HCT116 (cell line): ENCODE measurements at regions not wholly inside any gene's neighbourhood (a gene's known extent, or its start where the extent isn't known, plus 50 kb on each side); places are given as distances from the start of the nearest gene placed in this dataset.
"Not testable (repeated sequence)": the region's sequence is repeated elsewhere in the genome, so short reads cannot be mapped to it uniquely, and the experiment has no call there.

Experiments
- ATAC-seq: fragments of 200-7000 bp; cut with Tn5 transposase; 2 replicates; pipeline ENCODE4 v1.9.1; 2020; ENCODE audit warnings: mild to moderate bottlenecking, moderate library complexity
- BruUV-seq: library from RNA; stranded (reverse); fragments of 400-500 nt; replicated peaks from 2 replicates; lab custom pipeline; 2021; lab: Mats Ljungman, UMichigan
- CTCF ChIA-PET: fragments of 300-600 bp; sonication (Branson Sonifier 250); formaldehyde crosslinking; loops from one replicate; lab custom pipeline; 2021; ENCODE audit warnings: antibody characterized with exemption; lab: Charles Lee
- POLR2A ChIA-PET: fragments of 300-600, 350-600 bp; sonication (Branson Sonifier 250); formaldehyde crosslinking; loops from one replicate; lab custom pipeline; 2021; ENCODE audit warnings: antibody characterized with exemption; lab: Charles Lee
- RAD21 ChIA-PET, 2 experiments: fragments of 300-600 bp; sonication (Branson Sonifier 250); formaldehyde crosslinking; loops; one replicate each; lab custom pipeline; 2023; ENCODE audit warnings: low total read pairs in 2 of 2; ENCODE audit not compliant: uncharacterized antibody in 2 of 2, unreplicated experiment in 2 of 2, low non-redundant PET in 1 of 2; lab: Charles Lee
- DNase-seq: peaks from one replicate; pipeline ENCODE4 v3.0.0-alpha.2; 2010; ENCODE audit warnings: low read depth, low spot score
- H2AFZ ChIP-seq: fragments of 200-600 bp; shearing (Covaris generic), sonication (generic); 2 replicates; pipeline ENCODE4 v1.6.1; 2017; ENCODE audit warnings: low read depth, mixed run types, mixed read lengths, antibody characterized with exemption, low read length; ENCODE audit not compliant: poor library complexity, severe bottlenecking
- H3K27ac ChIP-seq: 2 replicates; pipeline ENCODE4 v1.5.1; 2012; ENCODE audit warnings: low read depth, low read length
- H3K27me3 ChIP-seq: fragments of 200-600 bp; sonication (generic); 2 replicates; pipeline ENCODE4 v1.6.1; 2016; ENCODE audit warnings: mixed run types, low read length, mixed read lengths; ENCODE audit not compliant: insufficient read depth
- H3K36me3 ChIP-seq, 2 experiments: fragments of 200-500 bp in 1 of 2; fragments of 200-600 bp in 1 of 2; sonication (Bioruptor generic) in 1 of 2; sonication (generic) in 1 of 2; 2 replicates each; pipeline versions ENCODE4 v1.5.1 to v1.6.1; 2014 to 2016; ENCODE audit warnings: low read length in 2 of 2, inconsistent platforms in 1 of 2, mixed read lengths in 1 of 2, mixed run types in 1 of 2; ENCODE audit not compliant: insufficient read depth in 2 of 2, control insufficient read depth in 1 of 2
- H3K4me1 ChIP-seq, 2 experiments: fragments of 200-600 bp in 1 of 2; sonication (generic) in 1 of 2; 2 replicates each; pipeline versions ENCODE4 v1.5.1 to v1.6.1; 2012 to 2017; ENCODE audit warnings: low read length in 2 of 2, inconsistent platforms in 1 of 2, mild to moderate bottlenecking in 1 of 2, mixed read lengths in 1 of 2, mixed run types in 1 of 2, moderate library complexity in 1 of 2; ENCODE audit not compliant: insufficient read depth in 2 of 2, control insufficient read depth in 1 of 2
- H3K4me2 ChIP-seq: fragments of 200-600 bp; sonication (generic); 2 replicates; pipeline ENCODE4 v1.6.1; 2017; ENCODE audit warnings: mixed run types, low read length, mixed read lengths
- H3K4me3 ChIP-seq, 2 experiments: fragments of 200-600 bp in 1 of 2; sonication (generic) in 1 of 2; replicated peaks in 1 of 2; 2 replicates each; pipeline ENCODE4 v1.5.1; 2011 to 2016; ENCODE audit warnings: low read length in 2 of 2, control low read depth in 1 of 2, low read depth in 1 of 2, mild to moderate bottlenecking in 1 of 2, mixed read lengths in 1 of 2, mixed run types in 1 of 2
- H3K79me2 ChIP-seq: fragments of 200-600 bp; sonication (generic); 2 replicates; pipeline ENCODE4 v1.6.1; 2017; ENCODE audit warnings: mild to moderate bottlenecking, mixed run types, low read length, moderate library complexity, mixed read lengths; ENCODE audit not compliant: insufficient read depth
- H3K9ac ChIP-seq: fragments of 200-600 bp; sonication (generic); 2 replicates; pipeline ENCODE4 v1.6.1; 2016; ENCODE audit warnings: low read length, mixed read lengths
- H3K9me2 ChIP-seq: fragments of 200-600 bp; sonication (generic), shearing (Covaris generic); 2 replicates; pipeline ENCODE4 v1.6.1; 2017; ENCODE audit warnings: mixed run types, mild to moderate bottlenecking, moderate library complexity; ENCODE audit not compliant: insufficient read depth
- H3K9me3 ChIP-seq, 2 experiments: fragments of 200-500 bp in 1 of 2; fragments of 200-600 bp in 1 of 2; sonication (Bioruptor generic) in 1 of 2; sonication (generic) in 1 of 2; 2 replicates each; pipeline ENCODE4 v1.6.1; 2014 to 2017; ENCODE audit warnings: low read length in 2 of 2, mixed read lengths in 2 of 2, inconsistent platforms in 1 of 2, low read depth in 1 of 2, mild to moderate bottlenecking in 1 of 2, mixed run types in 1 of 2, moderate library complexity in 1 of 2; ENCODE audit not compliant: control insufficient read depth in 1 of 2, insufficient read depth in 1 of 2
- H4K20me1 ChIP-seq: fragments of 200-600 bp; sonication (generic), shearing (Covaris generic); 2 replicates; pipeline ENCODE4 v1.6.1; 2017; ENCODE audit warnings: mixed run types, mild to moderate bottlenecking, moderate library complexity; ENCODE audit not compliant: insufficient read depth
- EGR1 ChIP-seq: IDR thresholded peaks from 2 replicates; pipeline ENCODE4 v1.6.1; 2012; ENCODE audit warnings: low read depth
- ELF1 ChIP-seq: IDR thresholded peaks from 2 replicates; pipeline ENCODE4 v1.6.1; 2012; ENCODE audit warnings: low read depth, borderline replicate concordance
- EZH2 ChIP-seq: fragments of 200-600 bp; sonication (generic); IDR thresholded peaks from 2 replicates; pipeline ENCODE4 v1.6.1; 2017; ENCODE audit warnings: antibody characterized with exemption, mixed run types
- EZH2phosphoT487 ChIP-seq: fragments of 200-600 bp; IDR thresholded peaks from 2 replicates; pipeline ENCODE4 v1.6.1; 2018; ENCODE audit warnings: antibody characterized with exemption, borderline replicate concordance
- FOSL1 ChIP-seq: IDR thresholded peaks from 2 replicates; pipeline ENCODE4 v1.6.1; 2012; ENCODE audit warnings: low read depth
- POLR2A ChIP-seq: IDR thresholded peaks from 2 replicates; pipeline ENCODE4 v1.7.0; 2011; ENCODE audit warnings: borderline replicate concordance; ENCODE audit not compliant: insufficient read depth, insufficient read length; ENCODE audit errors: extremely low read depth
- YY1 ChIP-seq: IDR thresholded peaks from 2 replicates; pipeline ENCODE4 v1.6.1; 2011; ENCODE audit warnings: low read length, low read depth, moderate library complexity, mild to moderate bottlenecking; ENCODE audit not compliant: insufficient replicate concordance; ENCODE audit errors: extremely low read depth
- intact Hi-C: fragments of 100-400 bp; cut with micrococcal nuclease; formaldehyde crosslinking; loops from 2 replicates; pipeline ENCODE4 v1.10.0; 2022
- TF ChIP-seq, protein P1 (sequence below): IDR thresholded peaks from 2 replicates; pipeline ENCODE4 v1.6.1; 2012
- TF ChIP-seq, protein P2 (sequence below): IDR thresholded peaks from 2 replicates; pipeline ENCODE4 v1.6.1; 2011; ENCODE audit warnings: mild to moderate bottlenecking, low read length, moderate library complexity; ENCODE audit not compliant: insufficient replicate concordance; ENCODE audit errors: extremely low read depth
- TF ChIP-seq, protein P3 (sequence below), 3 experiments: fragments of 200-600 bp in 1 of 3; sonication (generic) in 1 of 3; IDR thresholded peaks in 2 of 3; conservative IDR thresholded peaks in 1 of 3; 2 replicates each; pipeline ENCODE4 v1.5.1; 2012 to 2017; ENCODE audit warnings: low read depth in 2 of 3, low read length in 2 of 3, antibody characterized with exemption in 1 of 3, borderline replicate concordance in 1 of 3, control low read depth in 1 of 3, mild to moderate bottlenecking in 1 of 3, mixed read lengths in 1 of 3, mixed run types in 1 of 3, moderate library complexity in 1 of 3; ENCODE audit not compliant: insufficient read depth in 1 of 3

DNA sequence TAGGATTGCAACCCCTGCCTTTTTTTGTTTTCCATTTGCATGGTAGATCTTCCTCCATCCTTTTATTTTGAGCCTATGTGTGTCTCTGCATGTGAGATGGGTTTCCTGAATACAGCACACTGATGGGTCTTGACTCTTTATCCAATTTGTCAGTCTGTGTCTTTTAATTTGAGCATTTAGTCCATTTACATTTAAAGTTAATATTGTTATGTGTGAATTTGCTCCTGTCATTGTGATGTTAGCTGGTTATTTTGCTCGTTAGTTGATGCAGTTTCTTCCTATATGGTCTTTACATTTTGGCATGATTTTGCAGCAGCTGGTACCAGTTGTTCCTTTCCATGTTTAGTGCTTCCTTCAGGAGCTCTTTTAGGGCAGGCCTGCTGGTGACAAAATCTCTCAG is 2003.1 kb upstream of the CDH6 start:
- RAD21 ChIA-PET, H3K9me2 ChIP-seq, H3K79me2 ChIP-seq, H3K36me3 ChIP-seq, CTCF ChIA-PET, H3K9me3 ChIP-seq, H3K4me3 ChIP-seq, intact Hi-C loops, ATAC-seq, H4K20me1 ChIP-seq, H3K27me3 ChIP-seq, BruUV-seq, H2AFZ ChIP-seq, H3K4me2 ChIP-seq, DNase-seq, H3K27ac ChIP-seq, H3K4me1 ChIP-seq, POLR2A ChIA-PET, H3K9ac ChIP-seq: not testable (repeated sequence)

DNA sequence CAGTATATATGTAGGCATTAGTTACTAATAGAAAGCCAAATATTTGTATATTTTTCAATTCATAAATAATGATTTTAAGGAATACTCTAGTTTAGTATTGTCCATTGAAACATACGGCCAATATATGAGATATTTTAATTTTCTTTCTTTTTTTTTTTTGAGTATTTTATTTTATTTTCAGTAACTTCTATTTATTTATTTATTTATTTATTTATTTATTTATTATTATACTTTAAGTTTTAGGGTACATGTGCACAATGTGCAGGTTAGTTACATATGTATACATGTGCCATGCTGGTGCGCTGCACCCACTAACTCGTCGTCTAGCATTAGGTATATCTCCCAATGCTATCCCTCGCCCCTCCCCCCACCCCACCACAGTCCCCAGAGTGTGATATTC is 2007.1 kb upstream of the CDH6 start:
- H3K79me2 ChIP-seq, CTCF ChIA-PET, H3K36me3 ChIP-seq, H3K4me1 ChIP-seq, H3K4me3 ChIP-seq, intact Hi-C loops, H3K9ac ChIP-seq, H3K9me2 ChIP-seq, ATAC-seq, BruUV-seq, H4K20me1 ChIP-seq, DNase-seq, H2AFZ ChIP-seq, H3K9me3 ChIP-seq, POLR2A ChIA-PET, RAD21 ChIA-PET, H3K27me3 ChIP-seq, H3K4me2 ChIP-seq, H3K27ac ChIP-seq: not testable (repeated sequence)

DNA sequence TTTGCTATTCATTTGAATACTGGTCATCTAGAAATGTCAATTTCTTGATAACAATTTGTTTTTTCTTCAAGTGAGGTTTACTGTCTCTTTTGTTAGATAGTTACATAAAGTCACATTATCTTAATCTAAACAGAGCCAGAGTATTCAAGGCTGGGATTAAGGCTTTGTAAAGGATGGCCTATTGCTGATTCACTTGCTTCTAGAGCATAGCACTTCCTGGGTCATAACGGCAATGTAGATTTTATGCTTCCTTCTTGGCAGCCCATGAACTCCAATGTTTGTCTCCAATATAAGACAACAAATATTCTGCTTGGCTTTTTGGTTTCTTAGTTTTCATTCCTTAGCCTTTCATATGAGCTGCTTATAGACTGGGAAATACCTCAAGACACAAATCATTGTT is 2007.9 kb upstream of the CDH6 start:
- H3K9me2 ChIP-seq, result no peaks in the 10 kb centered on the region
- no peak for DNase-seq
- H3K4me2 ChIP-seq, result no peak overlapping the region
- POLR2A ChIA-PET, result no interaction called here
- H3K27ac ChIP-seq, result no peak overlapping the region
- no peak overlapping the region for H3K9ac ChIP-seq
- intact Hi-C loops, result no loop called here
- no peaks in the 10 kb centered on the region for H3K36me3 ChIP-seq
- H2AFZ ChIP-seq, result no peak overlapping the region
- RAD21 ChIA-PET, result no interaction called here
- CTCF ChIA-PET, result no interaction called here
- peaks cover 5 to 6% of the 10 kb centered on the region in 2 experiments; a peak in 1 of 4 replicates for H3K9me3 ChIP-seq
- ATAC-seq, result no peak
- H3K4me1 ChIP-seq, result no peaks in the 10 kb centered on the region
- H3K4me3 ChIP-seq, result no peak overlapping the region
- H3K79me2 ChIP-seq, result no peaks in the 10 kb centered on the region
- no peaks in the 10 kb centered on the region for H4K20me1 ChIP-seq
- no TSS peak for BruUV-seq
- H3K27me3 ChIP-seq, result no peaks in the 10 kb centered on the region
- no peak for TF ChIP-seq YY1
- TF ChIP-seq, protein P1, sequence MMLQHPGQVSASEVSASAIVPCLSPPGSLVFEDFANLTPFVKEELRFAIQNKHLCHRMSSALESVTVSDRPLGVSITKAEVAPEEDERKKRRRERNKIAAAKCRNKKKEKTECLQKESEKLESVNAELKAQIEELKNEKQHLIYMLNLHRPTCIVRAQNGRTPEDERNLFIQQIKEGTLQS, result no peak
- no peak for TF ChIP-seq POLR2A
- TF ChIP-seq ELF1, result no peak
- no peak for TF ChIP-seq EZH2
- TF ChIP-seq, protein P2, sequence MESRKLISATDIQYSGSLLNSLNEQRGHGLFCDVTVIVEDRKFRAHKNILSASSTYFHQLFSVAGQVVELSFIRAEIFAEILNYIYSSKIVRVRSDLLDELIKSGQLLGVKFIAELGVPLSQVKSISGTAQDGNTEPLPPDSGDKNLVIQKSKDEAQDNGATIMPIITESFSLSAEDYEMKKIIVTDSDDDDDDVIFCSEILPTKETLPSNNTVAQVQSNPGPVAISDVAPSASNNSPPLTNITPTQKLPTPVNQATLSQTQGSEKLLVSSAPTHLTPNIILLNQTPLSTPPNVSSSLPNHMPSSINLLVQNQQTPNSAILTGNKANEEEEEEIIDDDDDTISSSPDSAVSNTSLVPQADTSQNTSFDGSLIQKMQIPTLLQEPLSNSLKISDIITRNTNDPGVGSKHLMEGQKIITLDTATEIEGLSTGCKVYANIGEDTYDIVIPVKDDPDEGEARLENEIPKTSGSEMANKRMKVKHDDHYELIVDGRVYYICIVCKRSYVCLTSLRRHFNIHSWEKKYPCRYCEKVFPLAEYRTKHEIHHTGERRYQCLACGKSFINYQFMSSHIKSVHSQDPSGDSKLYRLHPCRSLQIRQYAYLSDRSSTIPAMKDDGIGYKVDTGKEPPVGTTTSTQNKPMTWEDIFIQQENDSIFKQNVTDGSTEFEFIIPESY, result no peak
- no peak for TF ChIP-seq EGR1
- TF ChIP-seq, protein P3, sequence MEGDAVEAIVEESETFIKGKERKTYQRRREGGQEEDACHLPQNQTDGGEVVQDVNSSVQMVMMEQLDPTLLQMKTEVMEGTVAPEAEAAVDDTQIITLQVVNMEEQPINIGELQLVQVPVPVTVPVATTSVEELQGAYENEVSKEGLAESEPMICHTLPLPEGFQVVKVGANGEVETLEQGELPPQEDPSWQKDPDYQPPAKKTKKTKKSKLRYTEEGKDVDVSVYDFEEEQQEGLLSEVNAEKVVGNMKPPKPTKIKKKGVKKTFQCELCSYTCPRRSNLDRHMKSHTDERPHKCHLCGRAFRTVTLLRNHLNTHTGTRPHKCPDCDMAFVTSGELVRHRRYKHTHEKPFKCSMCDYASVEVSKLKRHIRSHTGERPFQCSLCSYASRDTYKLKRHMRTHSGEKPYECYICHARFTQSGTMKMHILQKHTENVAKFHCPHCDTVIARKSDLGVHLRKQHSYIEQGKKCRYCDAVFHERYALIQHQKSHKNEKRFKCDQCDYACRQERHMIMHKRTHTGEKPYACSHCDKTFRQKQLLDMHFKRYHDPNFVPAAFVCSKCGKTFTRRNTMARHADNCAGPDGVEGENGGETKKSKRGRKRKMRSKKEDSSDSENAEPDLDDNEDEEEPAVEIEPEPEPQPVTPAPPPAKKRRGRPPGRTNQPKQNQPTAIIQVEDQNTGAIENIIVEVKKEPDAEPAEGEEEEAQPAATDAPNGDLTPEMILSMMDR (IDR thresholded peaks at IDR 0.05 in 2 of 3, conservative IDR thresholded peaks at IDR 0.05 in 1 of 3; ENCODE audit: borderline replicate concordance in 1 of 3, insufficient read depth in 1 of 3, low read depth in 2 of 3, low read length in 2 of 3), result no peak
- no peak for TF ChIP-seq EZH2phosphoT487
- TF ChIP-seq FOSL1, result no peak
